ENCODE measurements at regions not wholly inside any gene's neighbourhood (a gene's known extent, or its start where the extent isn't known, plus 50 kb on each side); places are given as distances from the start of the nearest gene placed in this dataset.

GRCh38 chr14:71321574-71322315 lies 414.5 kb downstream of the PCNX1 start:
- TF ChIP-seq POLR2A (IDR thresholded peaks at IDR 0.05; ENCODE audit: low read length) (no peak), GATA1 (IDR thresholded peaks at IDR 0.05; ENCODE audit: low read depth, low read length) (no peak)

Measured in erythroblast (primary cell).